ENCODE measurements at regions not wholly inside any gene's neighbourhood (a gene's known extent, or its start where the extent isn't known, plus 50 kb on each side); places are given as distances from the start of the nearest gene placed in this dataset.
"Not testable (repeated sequence)": the region's sequence is repeated elsewhere in the genome, so short reads cannot be mapped to it uniquely, and the experiment has no call there.

- no peak for DNase-seq
These were observed 187.8 kb downstream of the PYDC2 start for GRCh38 chr3:191648787-191649186.

GRCh38 chr3:191649626-191650025 lies 188.7 kb downstream of the PYDC2 start:
- no peak for DNase-seq

GRCh38 chr3:191658781-191659419 lies 197.9 kb downstream of the PYDC2 start:
- DNase-seq = not testable (repeated sequence)

- DNase-seq = not testable (repeated sequence)
These were observed 201.2 kb downstream of the PYDC2 start for GRCh38 chr3:191662150-191662549.

GRCh38 chr3:191680989-191681597 lies 220.1 kb downstream of the PYDC2 start:
- DNase-seq = no peak

GRCh38 chr3:191682961-191683360 lies 222.0 kb downstream of the PYDC2 start:
- DNase-seq = peak in 1 of 2 experiments; percentile 38

- DNase-seq = no peak
These were observed 225.7 kb downstream of the PYDC2 start for GRCh38 chr3:191686626-191687025.

GRCh38 chr3:191688756-191689433 lies 227.9 kb downstream of the PYDC2 start:
- DNase-seq = no peak

GRCh38 chr3:191691184-191691583 lies 230.2 kb downstream of the PYDC2 start:
- DNase-seq = not testable (repeated sequence)

- no peak for DNase-seq
These were observed 234.3 kb downstream of the PYDC2 start for GRCh38 chr3:191695131-191695814.

- no peak for DNase-seq
These were observed 234.8 kb downstream of the PYDC2 start for GRCh38 chr3:191695815-191696153.

- no peak for DNase-seq
These were observed 235.4 kb downstream of the PYDC2 start for GRCh38 chr3:191696348-191696747.

GRCh38 chr3:191699546-191699945 lies 238.6 kb downstream of the PYDC2 start:
- no peak for DNase-seq

- no peak for DNase-seq
These were observed 241.2 kb downstream of the PYDC2 start for GRCh38 chr3:191702121-191702520.

- DNase-seq = no peak
These were observed 246.9 kb downstream of the PYDC2 start for GRCh38 chr3:191707817-191708216.

GRCh38 chr3:191715585-191715984 lies 254.6 kb downstream of the PYDC2 start:
- no peak for DNase-seq

- peak in 1 of 2 experiments; percentile 13 for DNase-seq
These were observed 260.5 kb downstream of the PYDC2 start for GRCh38 chr3:191721390-191721861.

GRCh38 chr3:191721990-191722389 lies 261.0 kb downstream of the PYDC2 start:
- DNase-seq = peak in 1 of 2 experiments; percentile 2

GRCh38 chr3:191727338-191727737 lies 266.4 kb downstream of the PYDC2 start:
- DNase-seq = no peak

- no peak for DNase-seq
These were observed 267.2 kb downstream of the PYDC2 start for GRCh38 chr3:191728186-191728585.

- DNase-seq = no peak
These were observed 276.8 kb downstream of the PYDC2 start for GRCh38 chr3:191737742-191738141.

- DNase-seq = no peak
These were observed 279.7 kb downstream of the PYDC2 start for GRCh38 chr3:191740712-191741111.

- not testable (repeated sequence) for DNase-seq
These were observed 280.9 kb downstream of the PYDC2 start for GRCh38 chr3:191741847-191742350.
